Skeletal muscle cell (primary cell): ENCODE measurements at regions not wholly inside any gene's neighbourhood (a gene's known extent, or its start where the extent isn't known, plus 50 kb on each side); places are given as distances from the start of the nearest gene placed in this dataset.
A peak's percentile ranks its signal among the peaks of the same experiment; 100 is the strongest.

Experiments
- DNase-seq: peaks from one replicate; pipeline ENCODE4 v3.0.0-alpha.2; 2010; ENCODE audit warnings: low read depth
- H3K4me3 ChIP-seq: 2 replicates; pipeline ENCODE4 v1.5.1; 2011; ENCODE audit warnings: low read depth, mild to moderate bottlenecking, control low read depth, low read length, moderate library complexity

GRCh38 chr9:89740722-89741121 lies 135.9 kb downstream of the GADD45G start:
- no peak overlapping the region for H3K4me3 ChIP-seq
- no peak for DNase-seq

- no peak for DNase-seq
- H3K4me3 ChIP-seq: no peak overlapping the region
Measured at GRCh38 chr9:89742660-89743059, 137.8 kb downstream of the GADD45G start.

DNA sequence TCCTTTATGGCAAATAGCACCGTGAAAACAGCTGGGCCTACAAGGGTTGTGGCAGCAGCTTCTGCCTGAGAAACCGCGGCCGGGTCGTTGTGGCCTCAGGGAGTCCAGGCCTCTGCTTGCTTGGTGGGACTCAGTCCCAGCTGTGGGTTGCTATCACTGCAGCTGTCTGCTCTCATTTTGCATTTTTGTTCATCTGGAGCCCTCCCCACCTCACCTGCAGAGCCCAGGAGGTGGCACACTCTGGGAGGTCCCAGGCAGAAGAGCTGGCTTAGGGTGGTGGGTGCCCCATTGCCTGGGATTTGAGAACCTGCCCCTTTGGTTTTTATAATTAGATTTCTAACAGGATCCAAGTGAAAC lies 138.4 kb downstream of the GADD45G start:
- no peak overlapping the region for H3K4me3 ChIP-seq
- no peak for DNase-seq

DNA sequence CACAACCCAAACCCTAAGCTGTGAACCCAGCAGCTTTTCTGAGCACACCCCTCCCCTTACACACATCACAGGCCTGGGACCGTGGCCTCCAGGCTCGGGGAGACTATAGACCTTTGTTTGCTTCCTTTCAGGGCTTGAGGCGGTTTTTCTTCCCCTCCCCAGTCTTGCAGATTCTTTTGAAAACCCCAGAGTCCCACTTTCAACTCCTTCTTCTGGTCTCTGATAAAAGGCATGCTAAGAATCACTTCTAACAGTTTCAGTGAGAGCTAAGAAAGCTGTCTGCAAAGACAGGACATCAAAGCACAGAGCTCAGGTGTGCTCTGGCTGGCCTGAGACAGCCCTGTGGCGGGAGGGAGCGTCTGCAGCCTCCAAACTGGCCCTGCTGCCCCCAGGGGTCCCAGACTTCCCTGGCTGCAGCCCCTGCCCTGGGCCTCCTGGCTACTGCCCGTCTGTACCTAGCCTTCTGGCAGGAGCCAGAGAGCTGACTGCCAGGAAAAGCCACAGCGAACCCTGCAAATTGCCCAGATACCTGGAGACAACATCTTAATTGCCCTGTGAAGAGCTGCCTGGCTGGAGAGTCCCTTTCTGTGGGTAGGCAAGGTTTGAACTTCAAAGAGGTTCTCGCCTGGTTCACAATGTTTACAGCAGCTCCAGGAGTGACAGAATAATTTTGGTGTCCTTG lies 138.9 kb downstream of the GADD45G start:
- DNase-seq: no peak
- H3K4me3 ChIP-seq: no peak overlapping the region

GRCh38 chr9:89744255-89744648 lies 139.4 kb downstream of the GADD45G start:
- DNase-seq: no peak
- H3K4me3 ChIP-seq: no peak overlapping the region

GRCh38 chr9:89744730-89745129 lies 139.9 kb downstream of the GADD45G start:
- no peak overlapping the region for H3K4me3 ChIP-seq
- DNase-seq: no peak

DNA sequence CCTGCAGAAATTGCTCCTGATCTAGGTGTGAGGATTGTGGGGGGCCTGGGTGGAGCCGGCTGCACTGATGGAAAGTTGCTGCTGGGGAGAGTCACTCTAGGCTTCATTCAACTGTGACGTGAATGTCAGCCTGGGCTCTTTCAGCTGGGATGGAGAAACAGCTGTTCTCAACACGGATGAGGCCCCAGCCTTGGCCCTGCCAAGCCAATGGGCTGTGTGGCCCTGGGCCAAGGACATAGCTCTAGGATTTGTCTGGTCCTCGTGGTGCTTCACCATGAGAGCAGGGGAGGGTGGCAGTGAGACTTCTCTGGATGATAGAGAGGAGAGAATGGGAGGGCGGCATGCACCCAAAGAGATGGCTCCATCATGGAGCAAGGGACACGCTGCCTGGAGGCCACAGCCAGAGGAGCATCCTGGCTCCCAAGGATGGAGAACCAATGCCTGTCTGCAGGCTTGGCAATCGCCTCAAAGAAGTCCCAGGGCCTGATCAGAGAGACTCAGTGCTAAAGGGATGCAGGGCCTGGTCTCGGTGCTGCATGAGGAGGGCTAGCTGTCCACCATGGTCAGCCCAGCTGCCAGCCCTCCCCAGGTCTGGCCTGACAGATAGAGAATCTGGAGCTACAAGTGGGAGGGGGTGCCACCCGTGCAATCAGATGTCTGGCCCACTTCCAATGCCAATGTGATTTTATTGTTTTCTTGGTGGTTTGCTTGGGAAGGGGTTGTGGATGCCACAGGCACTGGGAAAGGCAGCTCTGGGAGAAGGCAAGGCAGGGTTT lies 141.0 kb downstream of the GADD45G start:
- no peak overlapping the region for H3K4me3 ChIP-seq
- no peak for DNase-seq

GRCh38 chr9:89746385-89747116 lies 141.7 kb downstream of the GADD45G start:
- DNase-seq: no peak
- H3K4me3 ChIP-seq: no peak overlapping the region

DNA sequence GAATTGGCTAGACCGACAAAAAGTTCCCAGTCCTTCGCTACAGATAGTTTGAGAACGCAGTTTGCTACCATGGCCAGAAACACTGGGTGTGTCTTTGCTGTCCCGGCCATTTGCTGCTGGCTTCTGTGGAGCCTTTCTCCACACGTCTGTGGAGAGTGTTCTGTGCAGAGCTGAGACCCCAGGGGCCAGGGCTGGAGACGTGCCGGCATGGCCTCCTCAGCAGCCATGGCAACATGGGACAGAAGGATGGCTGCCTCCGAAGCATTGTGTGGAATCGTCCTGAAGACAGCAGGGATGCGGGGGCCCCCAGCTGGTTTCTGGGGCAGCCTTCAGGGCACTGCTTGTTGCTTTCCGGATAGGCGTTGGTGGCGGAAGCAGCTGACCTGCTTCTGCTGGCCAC lies 142.8 kb downstream of the GADD45G start:
- H3K4me3 ChIP-seq: no peak overlapping the region
- DNase-seq: no peak

DNA sequence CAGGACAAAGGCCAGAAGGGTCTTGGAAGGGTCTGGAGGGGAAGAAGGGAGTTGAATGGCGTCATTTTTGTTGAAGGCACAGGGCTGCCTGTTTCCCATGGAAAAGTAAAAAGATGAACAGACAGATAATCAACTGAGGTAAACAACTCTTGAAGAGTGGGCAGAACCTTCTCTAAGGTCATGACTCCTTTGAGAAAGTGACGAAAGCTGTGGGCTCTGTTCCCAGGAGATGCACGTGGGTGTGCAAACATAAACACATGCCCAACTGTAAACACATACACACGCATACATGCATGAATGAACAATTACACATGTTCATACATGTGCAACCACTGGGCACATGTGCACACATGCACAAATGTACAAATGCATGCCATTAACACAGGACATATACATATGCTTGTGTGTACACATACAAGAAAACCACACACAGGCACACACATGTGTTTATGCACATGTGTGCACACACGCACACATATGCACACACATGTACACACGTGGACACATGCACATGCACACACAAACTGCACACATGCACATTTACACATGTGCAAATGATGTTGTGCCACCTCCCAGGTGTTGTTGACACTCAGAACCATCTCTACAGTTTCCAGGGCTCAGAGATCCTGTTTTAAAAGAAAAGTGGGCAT lies 143.3 kb downstream of the GADD45G start:
- DNase-seq: no peak
- no peak overlapping the region for H3K4me3 ChIP-seq

DNA sequence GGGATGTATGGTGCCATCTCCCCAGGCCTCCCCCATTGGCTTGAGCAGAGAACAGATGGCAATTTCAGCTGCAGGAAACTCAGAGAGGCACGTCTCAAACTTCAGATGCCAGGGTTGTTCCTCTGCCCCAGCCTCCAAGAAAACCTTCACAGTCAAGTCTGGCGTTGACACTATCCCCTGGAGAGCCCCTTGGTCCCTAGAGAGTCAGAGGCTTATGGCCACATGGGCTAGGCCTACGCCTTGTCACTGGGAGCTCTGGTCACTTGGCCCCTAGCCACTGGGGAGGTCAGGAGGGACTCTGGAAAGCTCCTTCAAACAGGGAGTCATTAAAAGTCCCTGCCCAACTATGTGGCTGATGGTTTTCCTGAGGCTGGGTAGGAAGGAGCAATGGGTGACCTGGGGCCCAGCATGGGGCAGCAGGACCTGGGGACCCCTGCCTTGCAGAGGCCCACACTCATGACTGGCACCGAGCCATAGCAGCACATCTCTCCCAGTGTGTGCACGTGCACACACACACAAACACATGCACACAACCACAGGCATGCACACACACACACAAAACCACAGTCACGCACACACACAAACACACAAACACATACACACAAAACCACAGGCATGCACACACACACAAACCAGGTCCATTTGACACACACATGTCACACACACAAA lies 144.2 kb downstream of the GADD45G start:
- DNase-seq: no peak
- H3K4me3 ChIP-seq: no peak overlapping the region

- no peak for DNase-seq
- H3K4me3 ChIP-seq: no peak overlapping the region
Measured at GRCh38 chr9:89749500-89750116, 144.8 kb downstream of the GADD45G start.

GRCh38 chr9:89750117-89750791 lies 145.4 kb downstream of the GADD45G start:
- no peak overlapping the region for H3K4me3 ChIP-seq
- peak; percentile 10 for DNase-seq

- no peak for DNase-seq
Measured at GRCh38 chr9:89751079-89751825, 146.4 kb downstream of the GADD45G start.

GRCh38 chr9:89752154-89752553 lies 147.3 kb downstream of the GADD45G start:
- H3K4me3 ChIP-seq: no peak overlapping the region
- DNase-seq: no peak

More at GRCh38 chr9:89751079-89751825, 146.4 kb downstream of the GADD45G start:
- no peak overlapping the region for H3K4me3 ChIP-seq

DNA sequence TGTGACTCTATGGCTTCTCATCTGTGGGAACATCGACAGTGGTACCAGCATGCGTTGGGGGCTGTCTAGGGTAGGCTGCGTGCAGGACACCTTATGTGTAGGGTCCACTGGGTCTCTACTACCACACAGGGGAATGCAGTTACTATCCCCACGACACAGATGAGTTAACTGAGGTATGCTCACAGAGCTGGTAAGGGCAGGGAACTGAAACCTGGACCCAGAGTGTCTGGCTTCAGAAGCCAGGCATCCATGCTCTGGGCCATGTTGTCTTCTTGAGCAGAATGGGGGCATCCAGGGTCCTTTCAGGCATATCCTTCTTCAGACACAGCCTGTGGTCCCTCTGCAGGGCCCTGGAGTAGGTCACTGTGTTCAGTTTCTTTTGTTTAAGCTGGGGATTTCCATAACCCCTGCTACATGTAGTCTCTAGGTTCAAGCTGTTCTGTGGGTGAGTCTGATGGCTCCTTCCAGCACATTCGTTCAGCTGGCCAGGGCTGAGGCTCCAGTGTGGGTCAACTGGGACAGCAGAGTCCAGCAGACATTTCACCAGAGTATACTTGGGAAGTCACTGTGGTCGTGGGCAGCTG lies 148.8 kb downstream of the GADD45G start:
- no peak for DNase-seq
- H3K4me3 ChIP-seq: no peak overlapping the region

GRCh38 chr9:89754193-89754592 lies 149.4 kb downstream of the GADD45G start:
- no peak overlapping the region for H3K4me3 ChIP-seq
- no peak for DNase-seq

GRCh38 chr9:89755821-89756220 lies 151.0 kb downstream of the GADD45G start:
- peak; percentile 30 for DNase-seq
- H3K4me3 ChIP-seq: no peak overlapping the region
